ENCODE measurements at regions not wholly inside any gene's neighbourhood (a gene's known extent, or its start where the extent isn't known, plus 50 kb on each side); places are given as distances from the start of the nearest gene placed in this dataset.

- H3K4me1 ChIP-seq (ENCODE audit: insufficient read depth), result peaks cover 17% of the 10 kb centered on the region
- H3K4me3 ChIP-seq, result no peak overlapping the region
- Mint-ChIP-seq H3K4me1 (peaks cover 15% of the 10 kb centered on the region), H3K27ac (no peak overlapping the region), H3K36me3 (ENCODE audit: low read depth) (no peaks in the 10 kb centered on the region; the same call in 2 of the 3 replicates), H3K4me3 (no peak overlapping the region), H3K27me3 (ENCODE audit: insufficient read depth, low read depth, poor library complexity) (peaks cover 2% of the 10 kb centered on the region), H3K9me3 (no peaks in the 10 kb centered on the region)
- no peaks in the 10 kb centered on the region for H4K20me1 ChIP-seq (replicated peaks; ENCODE audit: insufficient read depth)
- H3K79me2 ChIP-seq (replicated peaks; ENCODE audit: insufficient read depth), result no peaks in the 10 kb centered on the region
- no peak for TF ChIP-seq CREB1 (CRISPR knock-in tag; IDR thresholded peaks at IDR 0.05; ENCODE audit: low read depth)
- TF ChIP-seq STAT1 (IDR thresholded peaks at IDR 0.05; ENCODE audit: unreplicated experiment), result no peak
- no peak for TF ChIP-seq ZNF114 (CRISPR knock-in tag; IDR thresholded peaks at IDR 0.05)
- no peak for TF ChIP-seq ZNF462 (CRISPR knock-in tag; IDR thresholded peaks at IDR 0.05)
- no peak for TF ChIP-seq EZH2phosphoT487 (IDR thresholded peaks at IDR 0.05; ENCODE audit: unreplicated experiment)
- no peak for TF ChIP-seq JUNB (IDR thresholded peaks at IDR 0.05; ENCODE audit: unreplicated experiment)
- no peak for TF ChIP-seq ZNF331 (CRISPR knock-in tag; IDR thresholded peaks at IDR 0.05; ENCODE audit: low read depth)
- TF ChIP-seq REST (IDR thresholded peaks at IDR 0.05; ENCODE audit: unreplicated experiment), result no peak
- no peak for TF ChIP-seq CTCF (conservative IDR thresholded peaks at IDR 0.05; ENCODE audit: low read depth in 2 of 2)
- no peak for TF ChIP-seq EZH2 (IDR thresholded peaks at IDR 0.05; ENCODE audit: low read depth, unreplicated experiment)
- TF ChIP-seq NANOG (IDR thresholded peaks at IDR 0.05; ENCODE audit: borderline replicate concordance), result no peak
- no peak for TF ChIP-seq POLR2AphosphoS5 (IDR thresholded peaks at IDR 0.05; ENCODE audit: low read depth)
- no peak for TF ChIP-seq ETS1 (IDR thresholded peaks at IDR 0.05)
- H3K27me3 ChIP-seq (ENCODE audit: insufficient read depth), result no peaks in the 10 kb centered on the region
- DNase-seq (ENCODE audit: low spot score), result no peak
- no peak overlapping the region for H3K27ac ChIP-seq (ENCODE audit: low read depth)
- no peaks in the 10 kb centered on the region for H3F3A ChIP-seq (replicated peaks; ENCODE audit: low read depth)
- H2AFZ ChIP-seq, result no peak overlapping the region
- no peak for ATAC-seq
- no peak overlapping the region for H3K4me2 ChIP-seq
- no peaks in the 10 kb centered on the region for H3K9me2 ChIP-seq (ENCODE audit: insufficient read depth)
- H3K36me3 ChIP-seq (ENCODE audit: insufficient read depth), result no peaks in the 10 kb centered on the region
Measured at GRCh38 chr5:30103452-30104202, 1089.9 kb upstream of the CDH6 start.

Data from GM23338 (cell line).